ENCODE measurements at regions not wholly inside any gene's neighbourhood (a gene's known extent, or its start where the extent isn't known, plus 50 kb on each side); places are given as distances from the start of the nearest gene placed in this dataset.

DNA sequence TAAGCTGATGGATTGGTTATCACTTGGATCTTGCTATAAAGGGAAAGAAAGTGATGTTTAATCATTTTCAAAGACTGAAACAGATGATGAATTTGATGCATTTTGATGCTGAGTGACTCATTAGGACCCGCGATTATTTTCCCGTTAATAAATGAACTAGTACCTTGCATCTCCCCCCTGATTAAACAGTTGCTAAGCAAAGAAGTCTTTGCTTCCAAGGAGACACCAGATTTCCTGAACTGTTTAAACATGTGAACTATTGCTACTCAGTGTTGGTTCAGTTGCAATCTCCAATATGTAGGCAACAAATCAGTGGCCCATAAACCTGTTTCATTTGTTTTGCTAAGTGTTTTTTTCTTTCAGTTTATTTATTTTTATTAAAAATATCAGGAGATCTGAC, 375.2 kb downstream of the AACS start:
- no peak for DNase-seq

DNA sequence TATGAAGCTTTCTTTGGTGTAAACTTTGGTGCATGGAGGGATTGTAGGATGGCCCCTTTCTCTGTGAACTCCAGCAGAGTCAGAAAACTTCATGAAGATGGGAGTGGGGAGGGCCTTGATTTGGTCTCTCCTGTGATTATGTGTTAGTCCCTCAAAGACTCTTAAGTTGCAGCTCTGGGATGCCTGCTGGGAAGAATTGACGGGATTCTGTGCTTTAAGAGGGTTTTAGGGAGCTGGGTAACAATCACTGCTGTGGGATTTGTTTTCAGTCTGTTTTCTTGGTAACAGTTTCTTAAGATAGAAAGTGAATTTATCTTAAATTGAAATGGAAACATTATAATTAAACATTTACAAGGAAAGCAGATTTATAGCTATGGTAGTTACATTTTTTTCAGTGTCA, 378.1 kb downstream of the AACS start:
- DNase-seq: no peak

DNA sequence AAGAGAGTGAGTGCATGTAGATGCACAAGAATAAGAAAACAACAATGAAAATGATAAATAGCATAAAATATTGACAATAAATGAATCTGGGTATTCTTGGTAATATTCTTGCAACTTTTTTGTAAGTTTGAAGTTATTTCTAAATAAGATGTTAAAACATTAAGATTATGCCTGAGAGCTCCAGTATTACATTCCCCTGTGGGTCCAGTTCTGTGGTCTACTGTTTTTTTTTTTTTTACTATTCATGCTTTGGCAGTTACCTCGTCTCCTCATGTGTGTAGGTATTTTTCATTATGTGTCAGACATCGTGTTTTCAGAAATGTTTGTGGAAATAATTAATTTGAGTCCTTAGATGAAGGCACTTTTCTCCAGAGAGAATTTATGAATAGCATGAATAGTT, 386.2 kb downstream of the AACS start:
- no peak for DNase-seq

DNA sequence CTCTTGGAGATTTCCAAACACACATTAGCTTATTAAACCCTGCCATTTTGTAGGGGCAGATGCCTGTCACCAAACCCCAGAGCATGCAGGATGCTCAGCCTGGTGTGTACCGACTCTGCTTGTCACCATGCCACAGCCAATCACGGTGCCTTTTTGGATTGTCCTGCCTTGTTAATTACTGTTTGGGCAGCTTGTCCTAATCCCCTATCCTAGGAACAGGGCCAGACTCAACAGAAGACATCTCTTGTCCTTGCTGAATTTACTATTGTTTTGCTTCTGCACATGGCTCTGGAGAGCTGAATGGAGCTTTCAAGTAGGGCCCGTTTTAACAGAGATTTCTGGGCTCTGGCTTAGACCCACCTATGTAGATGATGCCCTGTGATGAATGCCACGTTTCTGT, 388.5 kb downstream of the AACS start:
- DNase-seq: no peak

DNA sequence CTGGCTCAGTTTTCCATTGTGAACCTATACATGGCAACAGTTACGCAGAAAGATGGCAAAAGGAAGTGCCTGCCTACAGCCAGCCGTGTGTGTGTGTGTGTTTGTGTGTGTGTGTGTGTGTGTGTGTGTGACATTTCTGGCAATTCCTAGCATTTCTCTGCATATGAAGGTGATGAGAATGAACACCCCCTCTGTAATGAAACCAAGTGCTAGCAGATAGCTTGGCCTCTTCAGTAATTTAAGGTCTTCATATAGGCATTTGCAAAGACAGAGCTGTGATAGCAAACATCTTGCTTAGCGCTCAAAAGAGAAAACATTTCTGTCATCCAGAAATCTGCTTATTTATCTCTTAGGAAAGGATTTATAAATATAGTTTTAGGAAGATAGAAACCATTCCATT, 389.1 kb downstream of the AACS start:
- DNase-seq: no peak

DNA sequence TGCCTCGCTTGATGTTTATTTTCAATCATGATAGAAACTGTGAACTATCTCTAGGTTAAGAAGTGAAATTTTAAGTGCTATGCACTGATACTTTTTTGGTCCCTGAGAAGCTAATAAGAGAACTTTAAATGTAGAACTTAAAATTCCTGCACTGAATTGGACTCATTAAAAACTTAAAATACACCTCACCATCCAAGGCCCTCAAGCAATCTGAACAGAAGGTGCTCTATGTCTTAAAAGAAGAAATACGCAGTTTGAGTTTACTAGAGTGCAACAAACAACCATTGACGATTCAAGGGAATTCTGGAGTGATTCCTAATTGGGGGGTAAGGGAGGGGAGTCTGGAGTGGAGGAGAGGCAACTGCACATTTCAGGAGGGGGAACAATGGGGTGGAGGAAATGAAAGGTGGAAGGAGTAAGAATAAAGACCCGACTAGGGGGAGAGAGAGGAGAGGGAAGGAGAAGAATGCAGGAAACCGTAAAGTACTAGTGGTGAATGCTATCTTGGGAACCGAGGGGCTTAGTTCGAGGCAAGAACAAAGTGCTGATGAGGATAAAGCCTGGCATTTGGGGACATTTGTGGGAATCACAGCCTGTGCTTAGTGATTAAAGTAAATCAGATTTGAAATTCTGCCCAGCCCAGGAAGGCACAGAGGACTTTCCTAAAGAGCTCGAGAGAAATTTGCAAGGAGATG, 389.7 kb downstream of the AACS start:
- DNase-seq: no peak

DNA sequence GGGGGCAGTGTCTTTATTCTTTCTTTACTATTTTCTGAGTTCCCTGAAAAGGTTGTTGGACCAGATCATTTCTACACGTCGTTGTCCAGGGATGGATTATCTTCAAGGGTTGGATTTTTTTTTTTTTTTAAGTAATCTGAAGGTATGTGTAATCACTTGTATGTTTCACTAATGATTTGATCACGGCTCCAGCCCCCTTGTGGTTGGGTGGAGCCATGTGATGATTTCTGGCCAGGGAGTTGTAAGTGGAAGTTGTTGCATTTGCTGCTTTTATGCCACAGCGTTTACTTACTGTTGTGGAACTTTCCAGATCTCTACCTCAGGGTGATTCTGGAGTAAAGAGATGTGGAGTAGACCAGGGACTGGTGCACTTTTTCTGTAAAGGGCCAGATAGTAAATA, 390.3 kb downstream of the AACS start:
- no peak for DNase-seq

DNA sequence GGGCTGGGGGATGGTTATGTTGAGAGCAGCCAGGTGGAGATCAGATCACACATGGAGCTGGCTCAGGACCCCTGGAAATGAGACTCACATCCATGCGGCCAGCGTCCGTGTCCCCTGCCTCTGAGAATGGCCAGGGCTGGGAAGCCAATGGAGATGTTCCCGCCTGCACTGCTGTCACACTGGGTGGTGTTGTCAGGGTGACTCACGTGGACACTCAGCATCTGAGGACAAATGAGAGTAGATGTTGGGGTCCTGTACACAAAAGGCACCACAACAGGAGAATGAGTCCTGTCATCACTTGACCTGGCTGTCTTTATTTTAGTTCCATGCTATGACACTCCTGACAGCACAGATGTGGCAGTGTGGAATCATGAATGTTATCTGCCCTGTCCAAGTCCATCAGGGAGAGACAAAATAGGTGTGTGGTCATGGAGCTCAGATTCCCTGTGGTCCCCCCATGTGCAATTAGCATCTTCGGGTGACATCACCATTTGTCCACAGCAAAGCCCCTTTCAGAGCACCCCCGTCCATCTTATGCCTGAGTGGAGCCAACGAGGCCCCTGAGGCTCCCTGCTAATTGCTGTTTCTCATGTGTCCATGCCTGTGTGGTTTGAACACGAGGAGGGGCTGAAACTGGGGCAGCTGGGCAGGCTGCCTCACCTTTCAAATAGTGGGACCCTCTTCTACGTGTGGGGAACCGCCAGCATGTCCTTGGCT, 393.5 kb downstream of the AACS start:
- no peak for DNase-seq

DNA sequence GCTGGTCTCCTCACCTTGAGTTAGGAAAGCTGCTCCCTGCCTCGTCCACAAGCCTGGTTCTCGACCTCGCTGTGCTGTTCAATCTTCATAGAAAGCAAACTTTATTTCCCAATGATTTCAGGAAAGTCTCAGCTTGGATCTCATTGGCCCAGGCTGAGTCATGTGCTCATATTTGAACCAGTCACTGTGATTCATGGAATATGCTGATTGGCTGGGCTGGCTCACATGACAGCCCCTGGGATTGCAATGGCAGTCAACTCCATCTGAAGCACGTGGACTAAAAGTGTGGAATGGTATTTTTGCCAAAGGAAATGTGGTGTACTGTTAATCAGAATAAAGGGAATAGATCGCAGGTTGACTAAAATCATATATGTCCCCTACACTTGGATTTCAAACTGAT, 396.6 kb downstream of the AACS start:
- no peak for DNase-seq

DNA sequence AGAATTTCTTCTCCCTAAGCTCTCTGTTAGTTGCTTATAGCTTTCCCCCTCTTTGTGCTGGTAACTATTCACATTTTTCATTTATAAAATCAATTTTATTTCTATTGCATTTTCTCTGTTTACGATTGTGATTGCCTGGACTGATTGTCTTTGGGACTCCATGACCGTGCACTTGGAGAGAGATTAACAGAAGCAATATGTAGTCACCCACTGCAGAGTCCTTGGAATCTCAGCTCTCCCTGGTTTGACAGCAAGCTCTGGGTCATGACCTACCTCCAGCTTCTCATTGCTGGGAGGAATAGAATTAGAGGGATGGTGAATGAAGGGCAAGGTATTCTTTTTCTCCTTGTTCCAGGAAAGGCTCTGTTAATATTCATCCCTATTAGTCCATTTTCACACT, 398.2 kb downstream of the AACS start:
- DNase-seq: no peak

DNA sequence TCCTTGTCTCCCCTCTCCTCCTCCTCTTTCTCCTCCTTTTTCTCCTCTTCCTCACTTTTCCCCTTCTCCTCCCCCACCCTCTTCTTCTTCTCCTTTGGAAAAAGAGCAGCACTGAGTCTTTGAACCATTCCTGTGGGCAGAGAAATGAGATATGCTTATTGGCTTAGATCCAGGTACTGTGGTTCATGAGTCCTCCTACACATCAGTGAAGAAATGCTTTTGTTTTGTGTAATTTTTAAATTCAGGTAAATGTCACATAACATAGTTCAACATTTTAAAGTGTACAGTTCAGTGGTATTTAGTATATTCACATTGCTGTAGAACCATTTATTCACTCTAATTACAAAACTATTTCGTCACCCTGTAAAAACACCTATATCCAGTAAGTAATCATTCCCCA, 402.1 kb downstream of the AACS start:
- DNase-seq: no peak

DNA sequence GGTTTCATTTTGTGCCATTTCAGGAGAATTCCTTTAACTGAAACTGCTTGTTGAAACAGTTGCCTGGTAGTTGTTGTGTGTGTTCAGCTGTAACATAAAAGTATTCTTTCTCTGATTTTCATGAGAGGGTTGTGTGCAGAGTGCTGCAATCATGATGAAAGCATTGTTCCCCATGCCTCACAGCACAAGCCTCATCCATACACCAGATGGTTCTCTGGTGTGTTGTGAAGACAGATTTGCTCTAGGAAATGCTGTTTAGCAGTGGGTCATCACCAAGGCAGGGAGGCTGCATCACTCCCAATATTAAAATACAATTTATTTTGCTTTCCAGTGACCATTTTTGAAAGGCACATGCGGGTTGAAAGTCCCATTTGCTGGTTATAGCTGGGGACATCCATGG, 404.4 kb downstream of the AACS start:
- no peak for DNase-seq

DNA sequence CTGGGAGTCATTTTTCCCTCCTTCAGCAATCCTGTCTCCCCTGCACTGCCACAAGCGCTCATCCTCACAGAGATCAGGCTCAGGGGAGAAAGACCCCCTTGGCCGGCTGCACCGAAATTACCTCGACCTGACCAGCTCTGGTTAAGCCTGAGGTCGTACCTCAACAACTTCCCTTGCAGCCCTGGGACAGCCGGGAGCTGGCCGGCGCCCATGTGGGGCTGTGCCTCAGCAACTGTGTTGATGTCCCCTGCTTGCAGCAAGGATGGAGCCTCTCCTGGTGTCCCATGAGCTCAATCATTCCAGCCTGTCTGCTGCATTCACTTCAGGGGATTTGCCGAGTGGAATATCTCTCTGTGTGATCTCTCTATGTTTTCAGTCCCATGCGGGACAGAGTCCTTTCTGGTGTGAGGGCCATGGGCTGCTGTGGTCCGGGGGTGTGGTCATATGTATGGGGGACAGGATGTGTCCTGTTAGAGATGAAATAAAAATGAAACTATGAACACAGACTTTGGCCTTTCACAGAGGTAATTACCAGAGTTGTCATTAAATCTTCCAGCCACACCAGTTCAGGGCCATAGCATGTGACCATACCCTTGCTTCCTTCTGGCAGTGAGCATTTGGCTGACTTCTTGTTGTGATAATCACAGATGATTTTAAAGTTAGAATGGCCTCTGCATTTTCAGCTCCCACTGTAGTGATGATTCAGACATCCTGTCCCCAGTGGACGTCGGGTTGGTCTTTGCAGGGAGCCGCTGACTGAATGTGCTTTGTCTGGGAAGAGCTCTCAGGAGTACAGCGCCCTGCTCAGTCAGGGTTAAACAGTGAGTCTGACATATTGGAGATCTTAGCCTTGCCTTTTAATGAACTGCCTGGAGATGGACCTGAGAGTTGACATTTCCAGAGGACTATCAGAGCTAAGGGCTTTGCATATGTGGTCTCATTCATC, 405.9 kb downstream of the AACS start:
- no peak for DNase-seq

DNA sequence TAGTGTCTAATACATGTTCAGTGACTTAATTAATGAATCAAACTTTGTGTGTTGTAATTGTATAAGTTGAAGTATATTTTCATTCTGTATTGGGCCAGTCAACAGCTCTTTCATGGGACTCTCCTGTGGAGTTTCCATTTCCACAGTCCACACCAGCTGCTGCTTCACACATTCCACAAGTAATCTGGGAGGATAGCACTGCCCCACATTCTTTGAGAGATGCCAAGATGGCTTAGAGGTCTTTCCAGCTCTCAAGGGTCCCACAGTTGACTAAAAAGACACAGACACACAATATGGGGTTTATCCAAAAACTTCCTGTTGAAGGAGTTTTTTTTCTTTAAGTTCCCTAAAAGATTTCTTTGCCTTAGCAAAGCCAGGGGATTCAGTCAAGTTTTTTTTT, 408.3 kb downstream of the AACS start:
- DNase-seq: no peak

DNA sequence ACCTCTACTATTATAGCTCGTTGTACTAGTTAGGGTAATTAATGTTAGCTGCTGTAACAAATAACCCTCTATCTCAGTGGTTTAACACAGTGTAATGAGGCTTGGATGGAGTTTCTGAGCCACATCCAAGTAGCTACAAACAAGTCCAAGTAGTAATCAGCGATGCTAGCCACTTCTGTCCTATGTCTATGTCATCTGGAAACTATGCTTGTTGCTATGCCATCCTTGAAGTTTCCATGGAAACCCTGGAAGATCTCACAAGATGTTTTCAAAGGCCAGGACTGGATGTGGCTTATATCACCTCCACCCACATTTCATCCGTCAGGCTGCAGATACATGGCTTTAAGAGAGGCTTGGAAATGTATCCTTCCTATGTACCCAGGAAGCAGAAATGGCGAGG, 422.1 kb downstream of the AACS start:
- no peak for DNase-seq

DNA sequence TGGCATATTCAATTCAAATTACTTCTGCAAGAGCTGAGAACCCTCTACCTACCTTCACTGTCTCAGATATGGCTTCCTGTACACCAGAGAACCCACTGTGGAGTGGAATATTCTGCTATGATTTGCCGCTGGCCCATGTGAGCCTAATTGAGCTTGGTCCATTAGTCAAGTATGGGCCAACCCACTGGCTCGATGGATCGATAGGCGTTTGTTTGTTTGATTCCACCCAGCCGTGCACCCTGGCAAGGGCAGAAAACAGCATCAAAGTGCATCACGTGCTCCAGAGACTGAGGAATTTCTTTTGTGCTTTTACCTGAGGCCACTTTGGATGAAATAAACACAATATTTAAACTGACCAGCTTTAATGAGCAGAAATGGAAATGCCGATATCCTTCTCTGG, 426.3 kb downstream of the AACS start:
- no peak for DNase-seq

DNA sequence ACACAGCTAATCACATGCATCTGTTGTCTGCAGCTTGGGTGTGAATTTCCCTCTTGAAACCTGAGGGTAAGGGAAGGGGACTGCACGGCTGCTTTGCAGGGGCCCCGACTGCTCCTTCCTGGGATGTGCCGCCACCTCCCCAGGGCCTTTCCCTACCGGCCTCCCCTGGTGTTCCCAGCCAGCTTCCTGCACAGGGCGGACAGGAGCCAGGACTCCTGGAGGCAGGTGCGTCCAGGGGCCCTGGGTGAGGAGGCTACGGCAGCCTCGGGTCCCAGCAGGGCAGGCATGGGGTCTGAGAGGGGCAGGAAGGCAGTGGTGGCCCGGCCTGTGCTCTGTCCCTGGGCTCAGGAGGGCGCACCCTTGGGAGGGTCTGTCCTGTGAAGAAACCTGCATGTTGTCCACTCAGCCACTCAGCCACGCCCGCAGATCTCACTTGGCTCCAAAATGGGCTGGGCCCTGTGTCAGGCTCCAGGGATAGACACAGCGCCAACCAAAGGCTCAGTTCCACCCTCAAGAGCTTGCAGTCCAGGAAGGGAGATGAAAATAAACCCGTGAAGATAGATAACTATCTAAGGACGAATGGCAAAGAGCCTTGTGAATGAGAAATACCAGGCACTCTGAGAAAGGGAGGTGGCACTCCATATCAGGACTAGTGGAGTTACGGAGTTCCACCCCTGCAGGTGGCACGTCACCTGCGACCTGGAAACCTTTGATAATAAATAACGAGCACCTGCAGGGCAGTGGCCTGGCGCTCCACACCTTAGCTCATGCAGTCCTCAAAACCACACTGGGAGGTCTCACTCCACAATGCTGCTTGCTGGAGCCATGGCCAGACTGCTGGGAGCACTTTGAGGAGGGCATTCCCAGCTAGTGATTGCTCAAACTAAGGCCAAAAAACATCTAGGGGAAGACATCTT, 427.4 kb downstream of the AACS start:
- DNase-seq: no peak

DNA sequence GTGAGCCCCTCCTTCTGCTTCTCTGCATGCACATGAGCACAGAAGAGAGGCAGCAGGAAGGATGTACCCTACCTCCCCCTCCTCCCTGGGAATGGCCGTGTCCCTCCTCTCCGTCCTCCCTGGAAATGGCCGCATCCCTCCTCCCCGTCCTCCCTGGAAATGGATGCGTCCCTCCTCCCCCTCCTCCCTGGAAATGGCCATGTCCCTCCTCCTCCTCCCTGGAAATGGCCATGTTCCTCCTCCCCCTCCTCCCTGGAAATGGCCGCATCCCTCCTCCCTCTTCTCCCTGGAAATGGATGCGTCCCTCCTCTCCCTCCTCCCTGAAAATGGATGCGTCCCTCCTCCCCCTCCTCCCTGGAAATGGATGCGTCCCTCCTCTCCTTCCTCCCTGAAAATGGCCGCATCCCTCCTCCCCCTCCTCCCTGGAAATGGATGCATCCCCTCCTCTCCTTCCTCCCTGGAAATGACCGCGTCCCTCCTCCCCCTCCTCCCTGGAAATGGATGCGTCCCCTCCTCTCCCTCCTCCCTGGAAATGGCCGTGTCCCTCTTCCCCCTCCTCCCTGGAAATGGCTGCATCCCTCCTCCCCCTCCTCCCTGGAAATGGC, 428.6 kb downstream of the AACS start:
- DNase-seq: no peak

DNA sequence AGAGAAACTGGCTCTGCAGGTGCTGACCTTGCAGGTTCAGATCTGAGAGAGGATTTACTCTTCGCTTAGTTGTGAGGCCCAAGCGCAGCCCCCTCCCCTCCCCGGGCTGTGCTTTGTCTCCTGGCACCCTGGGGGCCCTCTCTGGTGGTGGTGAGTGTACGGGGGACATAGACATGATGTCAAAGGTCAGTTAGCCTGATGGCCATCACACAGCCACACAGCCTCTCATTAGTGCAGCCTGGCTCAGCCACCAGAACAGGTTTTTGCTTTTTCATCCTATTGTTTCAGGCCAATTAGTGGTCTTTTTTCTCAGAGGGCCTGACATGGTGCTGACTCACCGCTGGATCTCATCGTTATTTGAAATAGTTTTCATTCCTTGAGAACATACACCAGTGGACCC, 437.9 kb downstream of the AACS start:
- DNase-seq: no peak

DNA sequence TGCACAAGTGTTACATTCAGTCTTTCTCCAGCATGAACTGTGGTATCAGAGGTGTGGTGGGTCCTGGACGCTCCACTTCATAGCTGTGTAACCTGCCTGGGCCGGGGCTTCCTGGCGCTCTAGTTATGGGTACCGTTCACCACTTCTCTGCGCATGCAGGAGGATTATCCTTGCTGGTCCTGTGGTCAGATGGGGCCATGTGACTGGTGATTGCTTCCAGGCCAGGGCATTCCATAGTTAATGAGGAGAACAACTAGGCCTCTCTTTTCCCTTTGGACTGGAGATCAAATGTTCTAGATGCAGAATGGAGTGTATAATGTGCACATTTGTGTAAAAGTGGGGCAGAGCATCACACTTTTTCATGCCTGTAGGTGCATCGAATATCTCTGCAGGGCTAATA, 444.0 kb downstream of the AACS start:
- no peak for DNase-seq

DNA sequence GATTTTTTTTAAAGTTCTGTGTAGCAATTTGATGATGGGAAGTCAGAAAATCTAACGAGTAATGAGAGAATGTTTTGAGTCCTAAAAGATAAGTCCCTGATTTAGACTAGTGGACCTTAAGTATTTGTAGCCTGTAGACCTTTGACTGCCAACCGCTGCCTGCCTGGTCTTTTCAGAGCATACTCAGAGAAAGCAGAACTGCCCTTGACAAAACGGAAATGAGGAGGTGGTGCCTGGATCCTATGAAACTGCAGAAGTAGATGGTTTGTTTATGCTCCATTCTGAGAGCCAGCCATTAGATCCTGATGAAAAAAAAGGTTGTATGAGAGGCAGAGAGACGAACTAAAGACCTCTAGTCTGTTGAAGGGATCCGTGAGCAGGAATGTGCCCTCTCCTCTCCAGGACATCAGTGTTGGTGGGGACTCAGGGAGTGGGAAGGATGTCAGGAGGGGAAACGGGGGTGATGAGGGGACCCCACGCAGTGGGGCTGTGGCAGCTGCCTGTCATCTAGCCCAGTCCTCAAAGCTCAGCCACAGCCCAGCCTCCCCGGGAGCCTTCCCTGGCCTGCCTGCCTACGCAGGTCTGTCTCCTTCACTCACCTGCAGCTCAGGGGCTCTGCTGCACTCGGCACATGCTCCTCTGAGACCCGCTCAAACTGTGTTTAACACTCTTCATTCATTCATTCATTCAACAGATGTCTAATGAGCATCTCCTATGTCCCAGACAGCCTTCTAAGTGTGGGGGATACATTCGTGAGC, 447.5 kb downstream of the AACS start:
- DNase-seq: no peak

DNA sequence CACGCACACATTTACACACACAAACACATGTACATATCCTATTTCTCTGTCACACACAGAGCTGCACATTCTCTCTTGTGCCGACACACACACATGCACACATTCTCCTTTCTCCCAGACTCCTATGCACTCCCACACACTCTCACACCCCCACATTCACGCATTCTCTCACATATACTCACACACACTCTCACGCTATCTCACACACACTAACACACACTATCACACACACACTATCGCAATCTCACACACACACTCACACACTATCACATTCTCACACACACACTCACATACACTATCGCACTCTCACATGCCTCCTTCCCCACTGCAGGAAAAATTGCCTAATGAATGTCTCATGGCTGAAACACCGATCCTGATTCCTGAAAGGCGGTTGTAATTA, 450.7 kb downstream of the AACS start:
- no peak for DNase-seq
